ENCODE measurements at regions not wholly inside any gene's neighbourhood (a gene's known extent, or its start where the extent isn't known, plus 50 kb on each side); places are given as distances from the start of the nearest gene placed in this dataset.

DNA sequence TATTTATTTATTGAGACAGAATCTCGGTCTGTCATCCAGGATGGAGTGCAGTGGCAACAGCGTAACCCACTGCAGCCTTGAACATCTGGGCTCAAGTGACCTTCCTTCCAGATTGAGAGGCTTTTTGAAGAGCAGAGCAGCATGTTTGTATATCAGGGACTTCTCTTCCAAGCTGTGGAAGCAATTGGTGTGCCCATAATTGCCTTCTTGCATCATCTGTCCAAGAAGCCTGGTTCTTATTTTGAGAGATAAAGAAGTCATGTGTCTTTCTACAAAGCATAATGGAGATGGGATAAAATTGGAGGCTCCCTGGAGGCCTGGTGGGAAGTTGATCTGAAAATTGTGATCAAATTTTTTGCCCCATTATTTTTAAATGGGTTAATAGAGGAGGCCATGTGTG, 183.8 kb upstream of the MCTP2 start:
- no peak for TF ChIP-seq CTCF (conservative IDR thresholded peaks at IDR 0.05; ENCODE audit: low read length)
- no peak for DNase-seq (ENCODE audit: low read depth)
- no peak overlapping the region for H3K4me3 ChIP-seq (ENCODE audit: low read length)

- TF ChIP-seq CTCF (conservative IDR thresholded peaks at IDR 0.05; ENCODE audit: low read length) = no peak
- DNase-seq (ENCODE audit: low read depth) = peak; percentile 63
- no peak overlapping the region for H3K4me3 ChIP-seq (ENCODE audit: low read length)
Measured at GRCh38 chr15:94042180-94042928, 189.0 kb upstream of the MCTP2 start.

DNA sequence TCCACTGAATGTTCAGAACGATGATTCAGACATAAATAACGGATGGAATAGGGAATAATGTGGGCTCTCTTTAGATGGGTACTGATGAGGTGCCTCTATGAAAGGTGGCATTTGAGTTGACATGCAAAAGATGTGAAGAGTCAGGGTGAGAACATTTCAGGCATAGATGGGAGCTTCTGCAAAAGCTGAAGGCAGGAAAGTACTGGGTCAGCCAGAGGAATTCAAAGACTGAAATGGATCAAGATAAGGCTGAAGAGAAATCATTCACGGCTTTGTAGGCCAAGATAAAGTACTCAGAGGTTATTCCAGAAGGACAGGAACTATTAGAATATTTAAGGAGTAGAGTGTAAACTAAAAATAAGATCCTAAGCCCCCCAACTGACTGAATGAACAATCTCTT, 189.6 kb upstream of the MCTP2 start:
- no peak overlapping the region for H3K4me3 ChIP-seq (ENCODE audit: low read length)
- TF ChIP-seq CTCF (conservative IDR thresholded peaks at IDR 0.05; ENCODE audit: low read length) = no peak
- no peak for DNase-seq (ENCODE audit: low read depth)

DNA sequence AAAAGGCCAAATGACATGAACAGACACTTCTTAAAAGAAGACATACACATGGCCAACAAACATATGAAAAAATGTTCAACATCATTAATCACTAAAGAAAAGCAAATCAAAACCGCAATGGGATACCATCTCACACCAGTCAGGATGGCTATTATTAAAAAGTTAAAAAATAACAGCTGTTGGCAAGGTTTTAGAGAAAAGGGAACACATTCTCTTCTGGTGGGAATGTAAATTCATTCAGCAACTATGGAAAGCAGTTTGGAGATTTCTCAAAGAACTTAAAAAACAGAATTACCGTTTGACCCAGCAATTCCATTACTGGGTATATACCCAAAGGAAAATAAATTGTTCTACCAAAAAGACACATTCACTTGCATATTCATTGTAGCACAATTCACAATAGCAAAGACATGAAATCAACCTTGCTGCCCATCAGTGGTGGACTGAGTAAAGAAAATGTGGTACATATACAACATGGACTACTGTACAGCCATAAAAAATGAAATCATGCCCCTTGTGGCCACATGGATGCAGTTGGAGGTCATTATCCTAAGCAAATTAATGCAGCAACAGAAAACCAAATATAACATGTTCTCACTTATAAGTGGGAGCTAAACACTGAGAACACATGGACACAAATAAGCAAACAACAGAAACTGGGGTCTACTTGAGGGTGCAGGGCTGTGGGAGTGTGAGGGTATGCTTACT, 190.7 kb upstream of the MCTP2 start:
- TF ChIP-seq CTCF (conservative IDR thresholded peaks at IDR 0.05; ENCODE audit: low read length) = peak; percentile 28
- DNase-seq (ENCODE audit: low read depth) = peak; percentile 78

DNA sequence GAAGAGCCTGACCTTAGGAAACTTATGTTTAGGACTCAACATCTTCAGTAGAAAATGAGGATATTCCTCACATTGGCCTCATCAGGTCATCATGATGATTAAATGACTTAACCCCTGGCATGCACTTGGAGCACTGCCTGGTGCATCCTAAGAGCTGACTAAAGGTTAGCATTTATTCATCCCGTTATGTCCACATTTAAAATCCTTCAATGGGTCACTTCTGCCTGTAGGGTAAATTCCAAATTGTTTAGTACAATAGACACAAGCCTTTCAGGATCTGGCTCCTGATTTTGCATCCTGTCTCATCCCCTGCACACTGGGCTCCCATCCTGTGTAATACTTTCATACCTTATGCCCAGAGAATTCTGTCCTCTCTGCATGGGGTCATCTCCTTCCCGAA, 195.2 kb upstream of the MCTP2 start:
- H3K4me3 ChIP-seq (ENCODE audit: low read length) = no peak overlapping the region
- no peak for TF ChIP-seq CTCF (conservative IDR thresholded peaks at IDR 0.05; ENCODE audit: low read length)
- DNase-seq (ENCODE audit: low read depth) = no peak

More for the DNA sequence above, 190.7 kb upstream of the MCTP2 start:
- H3K4me3 ChIP-seq (ENCODE audit: low read length) = no peak overlapping the region

DNA sequence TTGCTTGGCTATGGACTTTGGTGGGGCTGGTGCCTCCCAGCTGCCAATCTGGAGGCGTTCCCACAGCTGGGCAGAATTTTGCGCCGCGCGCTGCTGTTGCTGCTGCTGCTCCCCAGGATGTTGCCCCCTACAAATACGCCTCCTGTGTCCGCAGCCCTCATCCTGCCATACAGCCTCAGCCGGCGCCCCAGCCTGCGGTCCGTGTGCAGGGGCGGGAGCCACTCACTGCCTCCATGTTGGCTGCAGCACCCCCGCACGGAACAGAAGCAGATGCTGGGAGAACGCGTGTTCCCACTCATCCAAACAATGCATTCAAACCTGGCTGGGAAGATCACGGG, 197.7 kb upstream of the MCTP2 start:
- TF ChIP-seq CTCF (conservative IDR thresholded peaks at IDR 0.05; ENCODE audit: low read length) = no peak
- H3K4me3 ChIP-seq (ENCODE audit: low read length) = no peak overlapping the region
- DNase-seq (ENCODE audit: low read depth) = no peak
